ENCODE measurements at regions not wholly inside any gene's neighbourhood (a gene's known extent, or its start where the extent isn't known, plus 50 kb on each side); places are given as distances from the start of the nearest gene placed in this dataset.

GRCh38 chr10:36075196-36075595, 433.1 kb upstream of the FZD8 start:
- H3K4me3 ChIP-seq (ENCODE audit: extremely low read depth in 1 of 4, insufficient read depth in 2 of 4, low read depth in 3 of 4, low read length in 4 of 4): no peak overlapping the region
- no peaks in the 10 kb centered on the region for H3K27me3 ChIP-seq (replicated peaks in 1 of 4; ENCODE audit: control insufficient read depth in 3 of 4, extremely low read depth in 1 of 4, insufficient read depth in 3 of 4, low read length in 3 of 4)
- WGBS, 2 experiments (ENCODE audit: extremely low coverage in 1 of 2, insufficient coverage in 1 of 2, insufficient read length in 1 of 2, insufficient replicate concordance in 2 of 2, low coverage in 1 of 2, low lambda C conversion rate in 2 of 2, missing lambda C conversion rate in 1 of 2): 96% methylated on average over 4 of the region's 4 CpGs; no CpG with 5 or more reads in 1 of the 2 experiments
- H3K14ac ChIP-seq (ENCODE audit: insufficient read length): no peak overlapping the region
- no peak overlapping the region for H4K91ac ChIP-seq (replicated peaks; ENCODE audit: insufficient read length, low read length)
- H3K27ac ChIP-seq (ENCODE audit: low read depth, low read length): no peak overlapping the region
- H3K36me3 ChIP-seq (ENCODE audit: control insufficient read depth in 2 of 4, insufficient read depth in 4 of 4, low read length in 3 of 4): no peaks in the 10 kb centered on the region
- H3K9me3 ChIP-seq (ENCODE audit: insufficient read depth in 2 of 2, low read depth in 1 of 2, low read length in 1 of 2): no peaks in the 10 kb centered on the region
- no peak overlapping the region for H2BK5ac ChIP-seq (ENCODE audit: low read depth, low read length)
- no peak overlapping the region for H2AFZ ChIP-seq (ENCODE audit: low read length)
- TF ChIP-seq BCL11A (IDR thresholded peaks at IDR 0.05; ENCODE audit: low read depth in 2 of 2, low read length in 2 of 2): no peak
- TF ChIP-seq PHF8 (conservative IDR thresholded peaks at IDR 0.05; ENCODE audit: low read depth, low read length): no peak
- no peak for TF ChIP-seq SIRT6 (IDR thresholded peaks at IDR 0.05; ENCODE audit: low read length)
- no peak for TF ChIP-seq SP4 (IDR thresholded peaks at IDR 0.05; ENCODE audit: low read length)
- TF ChIP-seq HDAC6 (IDR thresholded peaks at IDR 0.05; ENCODE audit: low read depth, low read length): no peak
- H3K4me2 ChIP-seq (ENCODE audit: insufficient read depth in 1 of 2, low read depth in 2 of 2, low read length in 2 of 2): no peak overlapping the region
- POLR2A ChIA-PET (ENCODE audit: partially characterized antibody): no interaction called here
- no peaks in the 10 kb centered on the region for H3K4me1 ChIP-seq (replicated peaks in 1 of 4; ENCODE audit: control insufficient read depth in 3 of 4, insufficient read depth in 4 of 4, low read length in 3 of 4)
- H3K79me2 ChIP-seq (ENCODE audit: control insufficient read depth in 1 of 2, insufficient read depth in 2 of 2, low read length in 2 of 2): no peaks in the 10 kb centered on the region
- H3K23ac ChIP-seq (ENCODE audit: insufficient read length): no peak overlapping the region
- no peaks in the 10 kb centered on the region; the same call in 1 of the 2 replicates for H3K23me2 ChIP-seq (ENCODE audit: low read depth, low read length)
- no peak for FAIRE-seq
- H2BK120ac ChIP-seq (replicated peaks; ENCODE audit: low read depth, low read length): no peak overlapping the region
- H4K8ac ChIP-seq (ENCODE audit: extremely low read depth, insufficient read depth, low read length): no peak overlapping the region
- H3K56ac ChIP-seq (replicated peaks; ENCODE audit: insufficient read length, low read depth, low read length): no peak overlapping the region
- H2BK12ac ChIP-seq (ENCODE audit: low read depth, low read length): no peak overlapping the region
- no peak overlapping the region for H4K5ac ChIP-seq (ENCODE audit: insufficient read length, low read depth, low read length)
- no peaks in the 10 kb centered on the region for H3K79me1 ChIP-seq (ENCODE audit: low read depth, low read length)
- H2BK15ac ChIP-seq (ENCODE audit: low read length): no peak overlapping the region
- H3K4ac ChIP-seq (replicated peaks; ENCODE audit: insufficient read length, low read depth, low read length): no peak overlapping the region
- no peak overlapping the region for H2BK20ac ChIP-seq (ENCODE audit: low read length)
- CTCF ChIA-PET (ENCODE audit: partially characterized antibody): no interaction called here
- no peak overlapping the region for H2AK5ac ChIP-seq (ENCODE audit: low read depth, low read length)
- H3K9ac ChIP-seq (replicated peaks in 1 of 4; ENCODE audit: extremely low read depth in 1 of 4, low read depth in 3 of 4, low read length in 3 of 4): no peak overlapping the region
- DNase-seq (ENCODE audit: low read depth in 1 of 2, low spot score in 2 of 2): no peak
- H4K20me1 ChIP-seq (replicated peaks in 1 of 2; ENCODE audit: control insufficient read depth in 1 of 2, insufficient read depth in 2 of 2, low read length in 2 of 2): no peaks in the 10 kb centered on the region
- H3K18ac ChIP-seq (ENCODE audit: extremely low read depth, low read length): no peak overlapping the region
